Epidermal melanocyte (primary cell): ENCODE measurements at regions not wholly inside any gene's neighbourhood (a gene's known extent, or its start where the extent isn't known, plus 50 kb on each side); places are given as distances from the start of the nearest gene placed in this dataset.

Experiments used
- DNase-seq: peaks from one replicate; pipeline ENCODE4 v3.0.0; 2011; ENCODE audit warnings: low spot score; ENCODE audit not compliant: insufficient read length

GRCh38 chr21:35348686-35349085 is 299.6 kb upstream of the RUNX1 start:
- DNase-seq = no peak

GRCh38 chr21:35346697-35347096 is 297.6 kb upstream of the RUNX1 start:
- no peak for DNase-seq

GRCh38 chr21:35345954-35346353 is 296.9 kb upstream of the RUNX1 start:
- DNase-seq = no peak

- DNase-seq = no peak
Observed at GRCh38 chr21:35344582-35344981, 295.5 kb upstream of the RUNX1 start.

DNA sequence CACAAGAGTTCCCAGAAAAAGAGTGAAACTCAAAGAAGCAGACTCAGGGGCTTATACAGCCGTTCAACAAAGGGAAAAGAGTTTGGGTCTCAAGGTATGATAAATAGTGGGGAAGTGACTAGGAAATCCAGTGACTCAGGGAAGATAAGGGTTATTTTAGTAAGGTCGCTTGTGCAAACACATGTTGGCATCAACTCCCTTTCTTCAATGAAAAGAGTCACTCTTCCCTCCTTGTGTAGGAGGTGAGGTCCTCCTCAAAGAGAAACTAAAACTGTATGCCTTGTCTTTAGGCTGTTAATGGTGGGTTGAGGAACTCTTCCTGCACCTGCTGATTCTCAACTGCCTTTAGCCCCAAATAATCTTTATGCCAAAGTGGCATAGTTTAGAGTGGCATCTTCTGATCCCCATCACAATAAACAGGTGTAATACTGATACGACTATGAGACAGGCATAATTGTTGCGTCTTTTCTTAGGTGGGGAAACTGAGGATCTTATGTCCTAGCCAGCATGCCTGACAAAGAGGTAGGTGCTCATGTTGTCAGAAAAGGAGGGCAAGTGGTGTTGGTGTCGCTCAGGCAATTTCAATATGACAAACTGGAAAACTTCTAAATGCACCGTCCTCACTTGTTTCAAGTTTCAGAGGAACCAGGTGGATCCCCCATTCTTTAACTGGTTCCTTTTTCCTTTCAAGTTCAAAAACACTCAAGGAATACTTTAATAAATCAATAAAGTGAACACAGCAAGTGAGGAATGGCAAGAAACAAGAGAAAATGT is 294.1 kb upstream of the RUNX1 start:
- DNase-seq = no peak

- DNase-seq = no peak
Observed at GRCh38 chr21:35342440-35342839, 293.3 kb upstream of the RUNX1 start.

DNA sequence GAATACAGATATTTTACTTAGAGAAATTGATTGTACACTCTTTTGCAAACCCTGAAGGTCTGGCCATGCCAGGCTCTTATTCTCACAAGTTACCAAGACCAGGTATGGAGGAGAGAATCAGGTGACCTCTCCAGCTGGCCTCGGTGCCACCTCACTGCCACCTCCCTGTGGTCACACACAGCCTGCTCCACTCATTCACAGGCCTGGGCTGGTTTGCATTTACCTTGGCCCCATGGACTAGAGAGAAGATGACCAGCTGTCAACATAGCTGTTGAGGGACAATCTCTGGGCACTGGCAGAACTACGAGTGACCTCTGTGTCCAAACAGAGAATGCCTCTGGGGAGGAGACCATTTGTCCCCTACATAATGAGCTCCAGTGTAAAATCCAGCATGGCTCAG is 291.2 kb upstream of the RUNX1 start:
- no peak for DNase-seq

- no peak for DNase-seq
Observed at GRCh38 chr21:35338881-35339632, 290.0 kb upstream of the RUNX1 start.

DNA sequence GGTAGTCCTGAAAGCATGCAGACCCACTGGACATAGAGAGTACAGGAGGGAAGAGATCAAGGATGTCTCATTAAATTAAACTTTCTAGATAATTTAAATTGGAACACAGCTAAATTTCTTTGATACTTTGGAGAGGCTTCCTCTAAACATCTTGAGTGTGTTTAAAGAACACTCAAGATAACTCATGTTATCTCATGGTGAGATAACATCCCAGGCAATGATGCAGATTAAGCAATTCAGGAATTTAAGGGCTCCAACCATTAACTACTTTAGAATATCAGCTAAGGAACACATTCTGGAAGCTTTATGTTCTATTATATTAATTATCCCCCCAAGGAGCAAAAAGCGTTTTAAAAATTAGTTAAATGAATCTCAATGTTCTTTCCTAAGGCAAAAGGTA is 289.2 kb upstream of the RUNX1 start:
- no peak for DNase-seq

GRCh38 chr21:35337573-35337972 is 288.5 kb upstream of the RUNX1 start:
- DNase-seq = no peak

GRCh38 chr21:35336534-35336933 is 287.4 kb upstream of the RUNX1 start:
- DNase-seq = no peak

- DNase-seq = no peak
Observed at GRCh38 chr21:35335951-35336446, 286.9 kb upstream of the RUNX1 start.

- DNase-seq = no peak
Observed at GRCh38 chr21:35333831-35334618, 284.9 kb upstream of the RUNX1 start.

DNA sequence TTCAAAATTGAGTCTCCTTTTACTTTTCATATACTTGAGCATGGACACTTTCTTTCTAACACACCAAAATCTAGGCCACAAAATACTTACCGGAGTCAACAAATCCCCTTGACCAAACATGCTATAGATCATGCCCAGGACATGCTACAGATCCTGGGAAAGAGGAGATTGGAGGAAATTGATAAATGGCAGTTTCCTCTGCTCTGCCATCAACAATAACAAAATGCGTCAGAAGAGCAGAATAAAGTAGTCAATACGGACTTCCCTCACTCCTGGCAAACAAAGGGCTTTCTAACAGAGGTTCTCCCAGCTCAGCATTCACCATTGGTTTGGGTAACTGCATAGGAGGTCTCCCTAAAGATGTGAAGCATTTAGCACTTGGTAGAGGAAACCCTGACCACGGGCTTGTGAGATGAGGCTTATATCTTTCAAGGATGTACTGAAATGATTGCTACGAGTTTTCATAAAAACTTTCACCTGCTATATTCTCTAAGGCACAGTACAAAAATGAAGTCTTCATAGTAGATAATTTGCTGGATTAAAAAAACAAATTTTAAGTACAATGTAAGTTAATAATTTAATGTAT is 283.8 kb upstream of the RUNX1 start:
- DNase-seq = no peak

GRCh38 chr21:35329940-35330660 is 281.0 kb upstream of the RUNX1 start:
- DNase-seq = no peak

GRCh38 chr21:35328856-35329455 is 279.9 kb upstream of the RUNX1 start:
- no peak for DNase-seq

GRCh38 chr21:35326677-35327076 is 277.6 kb upstream of the RUNX1 start:
- no peak for DNase-seq

GRCh38 chr21:35325953-35326352 is 276.9 kb upstream of the RUNX1 start:
- DNase-seq = no peak

DNA sequence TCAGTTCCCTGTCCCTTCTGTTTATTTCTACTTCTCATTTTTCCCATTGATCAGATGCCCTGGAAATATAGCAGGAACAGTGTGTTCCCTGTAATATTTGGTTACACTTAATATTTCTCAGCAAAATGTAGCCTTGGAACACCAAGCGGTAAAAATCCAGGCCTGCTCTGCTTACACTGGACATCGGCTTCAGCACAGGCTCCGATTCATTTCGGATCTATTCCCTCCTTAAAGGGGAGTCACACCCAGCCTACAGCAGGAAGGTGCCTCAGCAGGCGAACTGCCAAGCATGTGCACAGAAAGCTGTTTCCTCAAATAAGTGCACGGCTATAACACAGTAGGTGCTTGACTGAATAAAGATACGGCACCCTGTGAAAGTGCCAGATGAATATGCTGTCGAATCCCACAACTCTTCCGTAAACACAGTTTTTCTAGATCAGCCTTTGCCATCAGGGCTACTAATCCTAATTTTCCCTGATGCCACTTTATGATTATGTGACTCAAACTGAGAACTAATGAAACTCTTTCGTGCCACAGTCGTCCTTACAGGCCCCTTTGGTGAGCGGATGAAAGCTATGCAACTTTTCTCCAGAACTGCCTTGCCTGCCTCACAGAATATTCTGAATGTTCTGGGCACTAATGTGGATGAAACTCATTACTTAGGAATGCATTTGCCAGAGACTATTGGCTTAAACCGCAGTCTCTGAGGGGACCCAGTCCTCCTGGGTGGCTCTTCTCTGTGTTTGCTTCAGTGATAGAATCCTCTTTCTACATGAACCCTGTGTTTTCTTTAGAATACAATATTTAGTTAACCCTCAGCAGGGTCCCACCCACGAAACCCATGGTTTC is 275.5 kb upstream of the RUNX1 start:
- DNase-seq = no peak

DNA sequence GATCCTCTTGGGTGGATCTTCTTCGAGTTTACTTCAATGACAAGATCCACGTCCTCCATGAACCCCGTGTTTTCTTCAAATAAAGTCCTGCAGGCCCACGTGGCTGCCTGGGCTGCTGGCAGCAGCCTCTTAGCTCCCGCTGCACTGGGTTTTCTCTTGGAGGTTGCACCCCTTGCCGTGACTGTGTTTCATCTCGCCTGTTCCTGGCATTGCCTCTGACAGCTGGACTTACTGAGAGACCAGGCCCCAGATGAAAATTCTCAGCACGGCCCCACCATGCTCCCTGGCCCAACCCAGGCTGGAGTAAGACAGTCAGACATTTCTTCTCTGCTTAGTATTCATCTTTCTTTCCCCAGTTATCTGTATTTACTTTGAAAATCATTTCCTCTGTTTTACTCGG is 274.8 kb upstream of the RUNX1 start:
- no peak for DNase-seq
